Mesenchymal stem cell (in vitro differentiated cells and primary cell): ENCODE measurements at regions not wholly inside any gene's neighbourhood (a gene's known extent, or its start where the extent isn't known, plus 50 kb on each side); places are given as distances from the start of the nearest gene placed in this dataset.

ENCODE experiments used
- DNase-seq: peaks from one replicate; pipeline ENCODE4 v3.0.0-alpha.2; 2013
- H2AFZ ChIP-seq: one replicate; pipeline ENCODE4 v1.6.1; 2013; ENCODE audit warnings: low read depth, mild to moderate bottlenecking, control low read depth, inconsistent platforms, low read length, moderate library complexity
- H2AK5ac ChIP-seq: 2 replicates; pipeline ENCODE4 v1.6.1; 2013; ENCODE audit warnings: low read length, moderate library complexity, mild to moderate bottlenecking, inconsistent platforms; ENCODE audit not compliant: severe bottlenecking
- H2BK120ac ChIP-seq: one replicate; pipeline ENCODE4 v1.6.1; 2013; ENCODE audit warnings: low read depth, mild to moderate bottlenecking, inconsistent platforms, low read length, moderate library complexity
- H2BK12ac ChIP-seq, 2 experiments: one replicate each; pipeline ENCODE4 v1.6.1; 2013; ENCODE audit warnings: inconsistent platforms in 2 of 2, low read length in 2 of 2, mild to moderate bottlenecking in 2 of 2, moderate library complexity in 2 of 2, control low read depth in 1 of 2
- H2BK15ac ChIP-seq: one replicate; pipeline ENCODE4 v1.6.1; 2013; ENCODE audit warnings: mild to moderate bottlenecking, low read depth, inconsistent platforms; ENCODE audit not compliant: poor library complexity, severe bottlenecking
- H2BK5ac ChIP-seq: 2 replicates; pipeline ENCODE4 v1.6.1; 2013; ENCODE audit warnings: low read depth, mild to moderate bottlenecking, low read length, control low read depth, inconsistent platforms; ENCODE audit not compliant: poor library complexity, severe bottlenecking
- H3K14ac ChIP-seq, 2 experiments: one replicate each; pipeline ENCODE4 v1.6.1; 2013; ENCODE audit warnings: inconsistent platforms in 2 of 2, low read length in 2 of 2, control low read depth in 1 of 2, mild to moderate bottlenecking in 1 of 2, moderate library complexity in 1 of 2
- H3K18ac ChIP-seq, 2 experiments: one replicate each; pipeline ENCODE4 v1.6.1; 2013; ENCODE audit warnings: inconsistent platforms in 2 of 2, low read length in 2 of 2, control low read depth in 1 of 2, low read depth in 1 of 2, mild to moderate bottlenecking in 1 of 2
- H3K23ac ChIP-seq, 2 experiments: one replicate each; pipeline ENCODE4 v1.6.1; 2013; ENCODE audit warnings: inconsistent platforms in 2 of 2, low read length in 2 of 2, mild to moderate bottlenecking in 2 of 2, moderate library complexity in 2 of 2, control low read depth in 1 of 2
- H3K27ac ChIP-seq: 2 replicates; pipeline ENCODE4 v1.5.1; 2013; ENCODE audit warnings: mild to moderate bottlenecking, moderate library complexity, low read length, control low read depth, inconsistent platforms; ENCODE audit not compliant: poor library complexity, severe bottlenecking
- H3K27me3 ChIP-seq, 2 experiments: 2 replicates each; pipeline versions ENCODE4 v1.6.1 to v1.7.0; 2013; ENCODE audit warnings: low read length in 2 of 2, mild to moderate bottlenecking in 2 of 2, moderate library complexity in 2 of 2, control low read depth in 1 of 2, inconsistent platforms in 1 of 2; ENCODE audit not compliant: control insufficient read depth in 1 of 2, insufficient read depth in 1 of 2
- H3K36me3 ChIP-seq, 2 experiments: 2 replicates each; pipeline versions ENCODE4 v1.6.1 to v1.7.0; 2013; ENCODE audit warnings: low read length in 2 of 2, control low read depth in 1 of 2, inconsistent platforms in 1 of 2, low read depth in 1 of 2, mild to moderate bottlenecking in 1 of 2; ENCODE audit not compliant: insufficient read depth in 2 of 2, control insufficient read depth in 1 of 2
- H3K4ac ChIP-seq, 2 experiments: one replicate each; pipeline ENCODE4 v1.6.1; 2013; ENCODE audit warnings: inconsistent platforms in 2 of 2, low read length in 2 of 2, mild to moderate bottlenecking in 2 of 2, moderate library complexity in 2 of 2, control low read depth in 1 of 2, low read depth in 1 of 2
- H3K4me1 ChIP-seq: 2 replicates; pipeline ENCODE4 v1.6.1; 2013; ENCODE audit warnings: low read depth, low read length, control low read depth; ENCODE audit not compliant: control insufficient read depth, insufficient read depth
- H3K4me2 ChIP-seq: 2 replicates; pipeline ENCODE4 v1.6.1; 2013; ENCODE audit warnings: low read length, mild to moderate bottlenecking, inconsistent platforms; ENCODE audit not compliant: poor library complexity, severe bottlenecking
- H3K4me3 ChIP-seq, 2 experiments: 2 replicates each; pipeline versions ENCODE4 v1.5.1 to v1.7.0; 2013; ENCODE audit warnings: low read length in 2 of 2, mild to moderate bottlenecking in 2 of 2, control low read depth in 1 of 2, low read depth in 1 of 2; ENCODE audit not compliant: insufficient read depth in 1 of 2
- H3K79me1 ChIP-seq: replicated peaks from 2 replicates; pipeline ENCODE4 v1.6.1; 2013; ENCODE audit warnings: mild to moderate bottlenecking, control low read depth, low read length, inconsistent platforms; ENCODE audit not compliant: poor library complexity, severe bottlenecking
- H3K9ac ChIP-seq: 2 replicates; pipeline ENCODE4 v1.7.0; 2013; ENCODE audit warnings: mild to moderate bottlenecking, low read length, moderate library complexity
- H3K9me3 ChIP-seq: 2 replicates; pipeline ENCODE4 v1.7.0; 2013; ENCODE audit warnings: mild to moderate bottlenecking, low read length; ENCODE audit not compliant: control insufficient read depth
- H4K8ac ChIP-seq: one replicate; pipeline ENCODE4 v1.6.1; 2013; ENCODE audit warnings: inconsistent platforms, mild to moderate bottlenecking, low read length, moderate library complexity
- H4K91ac ChIP-seq: one replicate; pipeline ENCODE4 v1.6.1; 2013; ENCODE audit warnings: mild to moderate bottlenecking, low read length, inconsistent platforms
- WGBS: methylation state at CpG from one replicate; pipeline ENCODE4 v1.1.7; 2013; ENCODE audit warnings: mixed read lengths; 5-methylcytosine and 5-hydroxymethylcytosine counted together

DNA sequence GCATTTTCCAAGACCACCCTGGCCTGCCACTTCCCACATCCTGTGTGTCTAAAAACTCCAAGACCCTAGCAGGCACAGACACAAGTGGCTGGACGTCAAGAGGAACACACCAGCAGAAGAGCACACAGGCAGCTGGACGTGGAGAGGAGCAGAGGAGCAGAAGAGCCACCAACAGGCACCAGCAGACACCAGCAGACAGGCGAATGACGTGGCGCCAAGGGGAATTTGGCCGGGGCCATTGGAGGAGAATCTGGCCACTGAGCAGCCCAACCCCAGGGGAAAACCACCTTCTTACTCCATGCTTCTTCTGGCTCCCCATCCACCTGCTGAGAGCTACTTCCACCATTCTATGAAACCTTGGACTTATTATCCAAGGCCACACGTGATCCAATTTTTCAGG lies 243.1 kb upstream of the CTSO start:
- no peaks in the 10 kb centered on the region for H3K9me3 ChIP-seq
- no peak overlapping the region for H2AK5ac ChIP-seq
- no peak overlapping the region for H3K4ac ChIP-seq
- no peaks in the 10 kb centered on the region for H3K27me3 ChIP-seq
- H3K9ac ChIP-seq = no peak overlapping the region
- H3K4me1 ChIP-seq = no peaks in the 10 kb centered on the region
- no peak overlapping the region for H3K4me2 ChIP-seq
- no peak overlapping the region for H3K27ac ChIP-seq
- H4K91ac ChIP-seq = no peak overlapping the region
- H3K23ac ChIP-seq = no peak overlapping the region
- no peak overlapping the region for H4K8ac ChIP-seq
- no peak overlapping the region for H2BK120ac ChIP-seq
- no peak overlapping the region for H2BK12ac ChIP-seq
- H3K36me3 ChIP-seq = no peaks in the 10 kb centered on the region
- peak overlapping the region in 1 of 2 experiments; percentile 18 for H3K18ac ChIP-seq
- H3K4me3 ChIP-seq = no peak overlapping the region
- no peak overlapping the region for H2BK5ac ChIP-seq
- WGBS = 92% methylated on average over 7 of the region's 7 CpGs
- no peak overlapping the region for H2BK15ac ChIP-seq
- no peak for DNase-seq
- peak overlapping the region; percentile 4 for H2AFZ ChIP-seq
- no peaks in the 10 kb centered on the region for H3K79me1 ChIP-seq
- peak overlapping the region in 1 of 2 experiments; percentile 60 for H3K14ac ChIP-seq

DNA sequence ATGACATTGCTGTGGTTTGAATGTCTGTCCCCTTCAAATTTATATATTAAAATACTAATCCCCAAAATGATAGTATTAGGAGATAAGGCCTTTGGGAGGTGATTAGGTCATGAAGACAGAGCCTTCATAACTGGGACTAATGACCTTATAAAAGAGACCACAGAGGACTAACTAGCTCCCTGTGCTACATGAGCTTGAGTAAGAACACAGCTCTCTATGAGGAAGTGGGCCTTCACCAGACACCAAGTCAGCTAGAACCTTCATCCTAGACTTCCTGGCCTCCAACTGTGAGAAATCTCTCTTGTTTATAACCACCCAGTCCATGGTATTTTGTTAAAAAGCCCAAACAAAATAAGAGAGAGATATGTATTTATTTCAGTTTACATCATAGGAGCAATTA lies 242.2 kb upstream of the CTSO start:
- H2BK12ac ChIP-seq = no peak overlapping the region
- no peak overlapping the region for H2BK15ac ChIP-seq
- no peak for DNase-seq
- H3K27ac ChIP-seq = no peak overlapping the region
- no peak overlapping the region for H3K14ac ChIP-seq
- no peak overlapping the region for H4K91ac ChIP-seq
- no peak overlapping the region for H2AK5ac ChIP-seq
- no peaks in the 10 kb centered on the region for H3K4me1 ChIP-seq
- H3K23ac ChIP-seq = no peak overlapping the region
- no peaks in the 10 kb centered on the region for H3K9me3 ChIP-seq
- H3K79me1 ChIP-seq = no peaks in the 10 kb centered on the region
- H2BK5ac ChIP-seq = no peak overlapping the region
- no peak overlapping the region for H3K4ac ChIP-seq
- no peak overlapping the region for H3K18ac ChIP-seq
- H3K27me3 ChIP-seq = no peaks in the 10 kb centered on the region
- H2AFZ ChIP-seq = no peak overlapping the region
- H3K9ac ChIP-seq = no peak overlapping the region
- no peak overlapping the region for H2BK120ac ChIP-seq
- H3K36me3 ChIP-seq = no peaks in the 10 kb centered on the region
- no peak overlapping the region for H4K8ac ChIP-seq
- no peak overlapping the region for H3K4me2 ChIP-seq
- no peak overlapping the region for H3K4me3 ChIP-seq

DNA sequence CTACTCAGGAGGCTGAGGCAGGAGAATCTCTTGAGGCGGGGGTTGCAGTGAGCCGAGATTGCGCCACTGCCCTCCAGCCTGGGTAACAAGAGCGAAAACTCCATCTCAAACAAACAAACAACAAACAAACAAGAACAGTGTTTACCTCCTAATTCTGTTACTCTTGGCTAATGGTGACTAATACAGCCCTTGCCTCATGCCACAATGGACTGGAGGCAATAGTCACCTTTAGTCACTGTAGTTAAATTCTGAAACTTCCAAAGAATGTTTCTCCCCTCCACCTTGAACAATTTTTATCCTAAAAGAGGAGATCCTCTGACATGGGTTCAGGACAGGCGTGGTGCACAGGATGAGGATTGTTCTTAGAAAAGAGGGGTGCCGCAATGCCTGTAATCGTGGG lies 241.2 kb upstream of the CTSO start:
- Histone ChIP-seq H3K9me3 (no peaks in the 10 kb centered on the region), H4K8ac (no peak overlapping the region), H2AFZ (no peak overlapping the region), H4K91ac (no peak overlapping the region), H2BK120ac (no peak overlapping the region), H3K4me3 (no peak overlapping the region), H3K36me3 (no peaks in the 10 kb centered on the region), H3K14ac (no peak overlapping the region), H2BK12ac (no peak overlapping the region), H3K9ac (no peak overlapping the region), H3K27me3 (no peaks in the 10 kb centered on the region), H3K18ac (no peak overlapping the region), H3K4me2 (no peak overlapping the region), H3K27ac (no peak overlapping the region), H3K4ac (no peak overlapping the region), H2BK5ac (no peak overlapping the region), H3K4me1 (no peaks in the 10 kb centered on the region), H3K79me1 (no peaks in the 10 kb centered on the region), H3K23ac (no peak overlapping the region), H2BK15ac (no peak overlapping the region), H2AK5ac (no peak overlapping the region)
- 97% methylated on average over 7 of the region's 7 CpGs for WGBS
- no peak for DNase-seq

DNA sequence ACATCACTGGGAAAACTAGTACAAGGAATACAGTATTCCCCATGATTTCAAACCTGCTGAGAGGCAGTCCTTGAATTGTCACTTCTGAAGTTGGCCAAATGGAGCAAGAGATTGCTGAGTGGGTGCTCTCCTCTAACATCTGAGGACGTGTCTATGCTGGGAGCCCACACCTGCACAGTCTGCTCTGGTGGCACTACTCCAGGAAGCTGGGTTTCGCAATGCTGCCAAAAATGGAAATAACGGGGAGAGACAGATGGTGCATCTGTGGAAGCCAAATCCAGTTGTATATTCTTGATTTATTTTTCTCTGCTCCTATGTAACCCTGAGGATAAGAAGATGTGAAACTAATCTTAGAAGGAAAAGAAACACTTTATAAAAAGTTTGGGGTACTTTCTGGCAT lies 240.1 kb upstream of the CTSO start:
- Histone ChIP-seq H3K4me3 (no peak overlapping the region), H2BK12ac (no peak overlapping the region), H3K18ac (no peak overlapping the region), H3K9ac (no peak overlapping the region), H3K79me1 (no peaks in the 10 kb centered on the region), H4K8ac (no peak overlapping the region), H3K4me1 (no peaks in the 10 kb centered on the region), H3K23ac (no peak overlapping the region), H3K9me3 (no peaks in the 10 kb centered on the region), H4K91ac (no peak overlapping the region), H2BK15ac (no peak overlapping the region), H3K14ac (no peak overlapping the region), H3K27ac (no peak overlapping the region), H3K27me3 (no peaks in the 10 kb centered on the region), H3K4ac (no peak overlapping the region), H3K4me2 (no peak overlapping the region), H2AK5ac (no peak overlapping the region), H2BK5ac (no peak overlapping the region), H3K36me3 (no peaks in the 10 kb centered on the region), H2BK120ac (no peak overlapping the region), H2AFZ (no peak overlapping the region)
- DNase-seq = no peak
- 82% methylated on average over 3 of the region's 3 CpGs for WGBS
